ENCODE measurements at regions not wholly inside any gene's neighbourhood (a gene's known extent, or its start where the extent isn't known, plus 50 kb on each side); places are given as distances from the start of the nearest gene placed in this dataset.
"Not testable (repeated sequence)": the region's sequence is repeated elsewhere in the genome, so short reads cannot be mapped to it uniquely, and the experiment has no call there.

- Histone ChIP-seq H3K36me3 (no peaks in the 10 kb centered on the region), H3K4me3 (no peak overlapping the region), H3K27ac (no peak overlapping the region), H3K9me3 (no peaks in the 10 kb centered on the region), H3K27me3 (no peaks in the 10 kb centered on the region), H3K4me1 (no peaks in the 10 kb centered on the region)
- no peak for TF ChIP-seq POLR2A (IDR thresholded peaks at IDR 0.05)
- TF ChIP-seq CTCF (IDR thresholded peaks at IDR 0.05), result no peak
- in situ Hi-C loops (cut with MboI; ENCODE audit: low pct_ligation_motif_present in 1 of 4, low pct_unique_long_range_greater_than_20kb in 1 of 4, low sequenced_read_pairs in 3 of 4), result no loop called here
- 67 to 85% methylated on average over 1 to 2 of the region's 2 CpGs for WGBS, 2 donors (ENCODE audit: low coverage in 1 of 2)
- intact Hi-C loops (cut with DNase I; ENCODE audit: low total_unique reads), result no loop called here
- DNase-seq, result no peak
Observed at GRCh38 chr11:42812960-42813359, 498.8 kb upstream of the API5 start.

- in situ Hi-C loops (cut with MboI; ENCODE audit: low pct_ligation_motif_present in 1 of 4, low pct_unique_long_range_greater_than_20kb in 1 of 4, low sequenced_read_pairs in 3 of 4) (no loop called here), intact Hi-C loops (cut with DNase I; ENCODE audit: low total_unique reads) (no loop called here)
- no peaks in the 10 kb centered on the region for H3K4me1 ChIP-seq
- H3K36me3 ChIP-seq, result no peaks in the 10 kb centered on the region
- TF ChIP-seq EP300 (IDR thresholded peaks at IDR 0.05; ENCODE audit: low read depth), result no peak
- no peak for TF ChIP-seq CTCF (IDR thresholded peaks at IDR 0.05)
- TF ChIP-seq POLR2AphosphoS5 (IDR thresholded peaks at IDR 0.05), result no peak
- no peak for TF ChIP-seq POLR2A (IDR thresholded peaks at IDR 0.05)
- no peaks in the 10 kb centered on the region for H3K27me3 ChIP-seq
- H3K27ac ChIP-seq, result no peak overlapping the region
- no peak for DNase-seq
- H3K9me3 ChIP-seq, result no peaks in the 10 kb centered on the region
- no peak overlapping the region for H3K4me3 ChIP-seq
- 89 to 100% methylated on average over 2 of the region's 2 CpGs for WGBS, 2 donors (ENCODE audit: low coverage in 1 of 2)
Observed at GRCh38 chr11:42816471-42816870, 495.3 kb upstream of the API5 start.

DNA sequence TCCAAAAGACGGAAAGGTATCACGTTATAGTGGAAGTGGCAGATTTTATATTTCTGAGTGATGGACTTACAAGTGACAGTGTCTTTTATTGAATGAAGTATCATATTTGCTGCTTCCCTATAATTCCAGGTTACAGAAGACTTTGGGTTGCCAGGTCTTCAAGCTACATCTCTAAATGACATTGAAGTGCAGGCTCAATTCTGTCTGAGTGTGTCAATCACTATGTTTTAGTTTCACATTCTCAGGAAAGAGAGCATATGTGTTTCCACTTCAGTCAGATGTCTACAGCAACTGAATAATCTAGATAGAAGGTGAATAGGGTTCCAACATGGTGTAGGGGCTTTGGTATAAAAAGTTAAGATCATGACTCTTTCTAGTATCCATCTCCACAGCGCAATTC lies 492.7 kb upstream of the API5 start:
- Histone ChIP-seq H3K27me3 (no peaks in the 10 kb centered on the region), H3K9me3 (no peaks in the 10 kb centered on the region), H3K36me3 (no peaks in the 10 kb centered on the region), H3K4me1 (no peaks in the 10 kb centered on the region), H3K4me3 (no peak overlapping the region), H3K27ac (no peak overlapping the region)
- in situ Hi-C loops (cut with MboI; ENCODE audit: low pct_ligation_motif_present in 1 of 4, low pct_unique_long_range_greater_than_20kb in 1 of 4, low sequenced_read_pairs in 3 of 4) (no loop called here), intact Hi-C loops (cut with DNase I; ENCODE audit: low total_unique reads) (no loop called here)
- DNase-seq, result no peak
- TF ChIP-seq POLR2A (IDR thresholded peaks at IDR 0.05) (no peak), CTCF (IDR thresholded peaks at IDR 0.05) (no peak), POLR2AphosphoS5 (IDR thresholded peaks at IDR 0.05) (no peak), EP300 (IDR thresholded peaks at IDR 0.05; ENCODE audit: low read depth) (no peak)
- WGBS, 2 donors (ENCODE audit: low coverage in 1 of 2), result 83 to 90% methylated on average over 3 of the region's 3 CpGs

DNA sequence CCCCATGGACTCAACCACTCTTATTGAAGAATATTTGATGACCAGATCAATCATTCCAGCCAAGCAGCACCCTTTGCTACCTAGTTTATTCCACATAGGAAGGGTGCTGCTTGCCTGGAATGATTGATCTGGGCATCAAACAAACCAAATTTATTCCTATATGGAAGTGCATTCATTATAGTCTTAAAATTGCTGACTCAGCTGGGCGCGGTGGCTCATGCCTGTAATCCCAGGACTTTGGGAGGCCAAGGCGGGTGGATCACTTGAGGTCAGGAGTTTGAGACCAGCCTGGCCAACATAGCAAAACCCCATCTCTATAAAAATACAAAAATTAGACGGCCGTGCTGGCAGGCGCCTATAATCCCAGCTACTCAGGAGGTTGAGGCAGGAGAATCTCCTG lies 489.6 kb upstream of the API5 start:
- in situ Hi-C loops (cut with MboI; ENCODE audit: low pct_ligation_motif_present in 1 of 4, low pct_unique_long_range_greater_than_20kb in 1 of 4, low sequenced_read_pairs in 3 of 4); H3K27ac ChIP-seq; intact Hi-C loops (cut with DNase I; ENCODE audit: low total_unique reads); DNase-seq; H3K4me1 ChIP-seq; H3K4me3 ChIP-seq; H3K9me3 ChIP-seq; H3K27me3 ChIP-seq; H3K36me3 ChIP-seq: not testable (repeated sequence)
- WGBS, 2 donors (ENCODE audit: low coverage in 1 of 2), result 80 to 94% methylated on average over 1 to 6 of the region's 6 CpGs

DNA sequence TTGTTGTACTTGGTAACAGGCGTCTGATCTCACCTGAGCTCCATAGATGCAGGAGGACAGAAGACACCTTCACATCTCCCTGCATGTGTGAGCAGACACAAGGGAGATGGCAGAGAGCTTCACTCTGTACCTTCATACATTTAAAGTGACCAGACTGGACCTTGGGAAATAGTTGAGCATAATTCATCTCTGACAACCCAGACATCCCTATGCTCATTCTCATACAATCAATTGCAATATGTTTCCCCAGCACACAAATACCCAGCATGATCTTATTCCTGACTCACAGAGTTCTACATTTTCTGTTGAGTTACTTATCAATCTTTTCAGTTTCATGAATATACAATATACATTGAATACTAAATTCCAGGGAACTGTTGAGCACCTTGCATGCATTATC lies 488.2 kb upstream of the API5 start:
- no peaks in the 10 kb centered on the region for H3K9me3 ChIP-seq
- in situ Hi-C loops (cut with MboI; ENCODE audit: low pct_ligation_motif_present in 1 of 4, low pct_unique_long_range_greater_than_20kb in 1 of 4, low sequenced_read_pairs in 3 of 4), result no loop called here
- intact Hi-C loops (cut with DNase I; ENCODE audit: low total_unique reads), result no loop called here
- no peaks in the 10 kb centered on the region for H3K36me3 ChIP-seq
- 36% methylated on average over 1 of the region's 1 CpG; no CpG with 5 or more reads in 1 of the 2 donors for WGBS, 2 donors (ENCODE audit: low coverage in 1 of 2)
- H3K4me1 ChIP-seq, result no peaks in the 10 kb centered on the region
- H3K27me3 ChIP-seq, result no peaks in the 10 kb centered on the region
- H3K27ac ChIP-seq, result no peak overlapping the region
- DNase-seq, result no peak
- no peak overlapping the region for H3K4me3 ChIP-seq
- TF ChIP-seq CTCF (IDR thresholded peaks at IDR 0.05), result no peak
- no peak for TF ChIP-seq POLR2A (IDR thresholded peaks at IDR 0.05)
- TF ChIP-seq POLR2AphosphoS5 (IDR thresholded peaks at IDR 0.05), result no peak
- no peak for TF ChIP-seq EP300 (IDR thresholded peaks at IDR 0.05; ENCODE audit: low read depth)

All from transverse colon (tissue), 4 donors.